Hepatocyte (in vitro differentiated cells): ENCODE measurements at regions not wholly inside any gene's neighbourhood (a gene's known extent, or its start where the extent isn't known, plus 50 kb on each side); places are given as distances from the start of the nearest gene placed in this dataset.

Experiments
- CTCF ChIP-seq: fragments of 200-600 bp; sonication (generic); IDR thresholded peaks from 2 replicates; pipeline ENCODE4 v1.5.1; 2016; ENCODE audit warnings: antibody characterized with exemption, mild to moderate bottlenecking; ENCODE audit not compliant: poor library complexity
- EZH2 ChIP-seq: fragments of 200-600 bp; sonication (generic); IDR thresholded peaks from 2 replicates; pipeline ENCODE4 v1.6.1; 2016; ENCODE audit warnings: antibody characterized with exemption, mild to moderate bottlenecking, borderline replicate concordance
- EZH2phosphoT487 ChIP-seq: fragments of 200-600 bp; sonication (generic); IDR thresholded peaks from one replicate; pipeline ENCODE4 v1.6.1; 2018; ENCODE audit warnings: antibody characterized with exemption, mild to moderate bottlenecking, low read depth, moderate library complexity; ENCODE audit not compliant: unreplicated experiment, severe bottlenecking

- no peak for TF ChIP-seq EZH2phosphoT487
- TF ChIP-seq CTCF = no peak
- no peak for TF ChIP-seq EZH2
Measured at GRCh38 chr1:161420763-161421455, 53.2 kb upstream of the CFAP126 start.
